ENCODE measurements at regions not wholly inside any gene's neighbourhood (a gene's known extent, or its start where the extent isn't known, plus 50 kb on each side); places are given as distances from the start of the nearest gene placed in this dataset.

DNA sequence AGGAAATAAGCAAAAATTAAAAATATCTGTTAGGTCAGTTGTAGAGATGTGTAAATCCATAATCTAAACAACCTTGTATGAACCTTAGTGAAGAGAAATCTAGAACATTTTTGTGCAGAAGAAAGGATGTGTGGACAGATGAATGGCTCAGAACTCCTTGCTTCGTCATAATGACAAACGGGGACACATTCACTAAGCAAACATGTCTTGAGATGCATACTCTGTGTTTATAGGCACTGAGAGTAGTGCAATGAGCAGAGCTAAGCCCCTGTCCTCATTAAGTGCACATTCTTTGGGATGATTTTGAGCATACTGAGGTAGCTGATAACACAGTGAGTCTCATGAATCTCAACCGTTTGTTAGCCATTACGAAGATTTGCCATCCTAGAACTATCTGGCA is 360.6 kb upstream of the ANKRD30A start:
- TF ChIP-seq EZH2 (IDR thresholded peaks at IDR 0.05; ENCODE audit: borderline replicate concordance, low read depth, low read length, severe bottlenecking) = no peak
- no peak for TF ChIP-seq POLR2AphosphoS5 (IDR thresholded peaks at IDR 0.05; ENCODE audit: insufficient read depth, low read depth, low read length)
- no peak for TF ChIP-seq GATA2 (IDR thresholded peaks at IDR 0.05; ENCODE audit: insufficient read depth, insufficient read length, low read depth, low read length)
- TF ChIP-seq, protein P1, sequence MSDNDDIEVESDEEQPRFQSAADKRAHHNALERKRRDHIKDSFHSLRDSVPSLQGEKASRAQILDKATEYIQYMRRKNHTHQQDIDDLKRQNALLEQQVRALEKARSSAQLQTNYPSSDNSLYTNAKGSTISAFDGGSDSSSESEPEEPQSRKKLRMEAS (IDR thresholded peaks at IDR 0.05; ENCODE audit: insufficient read depth, insufficient read length) = no peak
- TF ChIP-seq POLR2A (IDR thresholded peaks at IDR 0.05; ENCODE audit: low read depth, low read length) = no peak
- no peak for TF ChIP-seq FOS (IDR thresholded peaks at IDR 0.05; ENCODE audit: borderline replicate concordance, insufficient read depth, low read length)
- TF ChIP-seq, protein P2, sequence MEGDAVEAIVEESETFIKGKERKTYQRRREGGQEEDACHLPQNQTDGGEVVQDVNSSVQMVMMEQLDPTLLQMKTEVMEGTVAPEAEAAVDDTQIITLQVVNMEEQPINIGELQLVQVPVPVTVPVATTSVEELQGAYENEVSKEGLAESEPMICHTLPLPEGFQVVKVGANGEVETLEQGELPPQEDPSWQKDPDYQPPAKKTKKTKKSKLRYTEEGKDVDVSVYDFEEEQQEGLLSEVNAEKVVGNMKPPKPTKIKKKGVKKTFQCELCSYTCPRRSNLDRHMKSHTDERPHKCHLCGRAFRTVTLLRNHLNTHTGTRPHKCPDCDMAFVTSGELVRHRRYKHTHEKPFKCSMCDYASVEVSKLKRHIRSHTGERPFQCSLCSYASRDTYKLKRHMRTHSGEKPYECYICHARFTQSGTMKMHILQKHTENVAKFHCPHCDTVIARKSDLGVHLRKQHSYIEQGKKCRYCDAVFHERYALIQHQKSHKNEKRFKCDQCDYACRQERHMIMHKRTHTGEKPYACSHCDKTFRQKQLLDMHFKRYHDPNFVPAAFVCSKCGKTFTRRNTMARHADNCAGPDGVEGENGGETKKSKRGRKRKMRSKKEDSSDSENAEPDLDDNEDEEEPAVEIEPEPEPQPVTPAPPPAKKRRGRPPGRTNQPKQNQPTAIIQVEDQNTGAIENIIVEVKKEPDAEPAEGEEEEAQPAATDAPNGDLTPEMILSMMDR (IDR thresholded peaks at IDR 0.05; ENCODE audit: extremely low read depth in 1 of 2, insufficient read depth in 1 of 2, low read depth in 1 of 2, low read length in 2 of 2) = no peak
- no peak for TF ChIP-seq MYC (IDR thresholded peaks at IDR 0.05; ENCODE audit: low read depth, low read length)
- no peak for TF ChIP-seq JUN (IDR thresholded peaks at IDR 0.05; ENCODE audit: borderline replicate concordance, insufficient read depth, insufficient read length, low read depth)
- no peaks in the 10 kb centered on the region for H4K20me1 ChIP-seq (replicated peaks; ENCODE audit: control insufficient read depth, extremely low read depth, insufficient read depth, low read length)
- DNase-seq (ENCODE audit: low read depth, low spot score) (no peak), FAIRE-seq (no peak)
- no peaks in the 10 kb centered on the region for H3K4me1 ChIP-seq (ENCODE audit: control insufficient read depth, extremely low read depth, insufficient read depth, low read length)
- H3K79me2 ChIP-seq (ENCODE audit: control insufficient read depth, insufficient read depth, low read length) = no peaks in the 10 kb centered on the region
- no peaks in the 10 kb centered on the region for H3K9me1 ChIP-seq (replicated peaks; ENCODE audit: control insufficient read depth, extremely low read depth, insufficient read depth, low read length)
- ChIA-PET POLR2A (no interaction called here), CTCF (interaction anchor here (1.2 kb wide), 1 partner anchor 1129 kb away, joined by 3 read pairs; no protein-coding TSS in a partner anchor)
- no peak overlapping the region for H2AFZ ChIP-seq (ENCODE audit: low read depth, low read length)
- H3K4me2 ChIP-seq (ENCODE audit: insufficient read depth, low read length) = no peak overlapping the region
- no peak overlapping the region for H3K27ac ChIP-seq (ENCODE audit: insufficient read depth, low read depth, low read length)
- no TSS peak for BruUV-seq (replicated peaks)
- H3K36me3 ChIP-seq (ENCODE audit: control insufficient read depth in 2 of 2, extremely low read depth in 1 of 2, insufficient read depth in 2 of 2, low read length in 2 of 2) = no peaks in the 10 kb centered on the region
- H3K9ac ChIP-seq (replicated peaks; ENCODE audit: extremely low read depth, insufficient read depth, low read length) = no peak overlapping the region
- no peaks in the 10 kb centered on the region for H3K9me3 ChIP-seq (replicated peaks; ENCODE audit: control insufficient read depth, insufficient read depth, low read length)
- intact Hi-C loops (cut with micrococcal nuclease) (no loop called here), dilution Hi-C loops (cut with MboI; ENCODE audit: extremely low pct_ligation_motif_present, low sequenced_read_pairs) (no loop called here)
- H3K4me3 ChIP-seq (replicated peaks in 1 of 3; ENCODE audit: insufficient read depth in 1 of 3, low read depth in 1 of 3, low read length in 3 of 3) = no peak overlapping the region
- no peaks in the 10 kb centered on the region for H3K27me3 ChIP-seq (ENCODE audit: control insufficient read depth in 2 of 2, insufficient read depth in 2 of 2, low read length in 2 of 2)

All from endothelial cell of umbilical vein (primary cell).